SU-DHL-6 (cell line): ENCODE measurements at regions not wholly inside any gene's neighbourhood (a gene's known extent, or its start where the extent isn't known, plus 50 kb on each side); places are given as distances from the start of the nearest gene placed in this dataset.

ENCODE experiments used
- EZH2phosphoT487 ChIP-seq: fragments of 200-600 bp; sonication (generic), shearing (Covaris generic); conservative IDR thresholded peaks from 2 replicates; pipeline ENCODE4 v1.6.1; 2018; ENCODE audit warnings: mild to moderate bottlenecking, antibody characterized with exemption, low read length, moderate library complexity, mixed read lengths
- TF ChIP-seq, protein P1 (sequence below): fragments of 200-600 bp; sonication (generic); IDR thresholded peaks from one replicate; pipeline ENCODE4 v1.5.1; 2017; ENCODE audit warnings: antibody characterized with exemption, mild to moderate bottlenecking, low read length, moderate library complexity; ENCODE audit not compliant: insufficient read depth, poor library complexity, severe bottlenecking

DNA sequence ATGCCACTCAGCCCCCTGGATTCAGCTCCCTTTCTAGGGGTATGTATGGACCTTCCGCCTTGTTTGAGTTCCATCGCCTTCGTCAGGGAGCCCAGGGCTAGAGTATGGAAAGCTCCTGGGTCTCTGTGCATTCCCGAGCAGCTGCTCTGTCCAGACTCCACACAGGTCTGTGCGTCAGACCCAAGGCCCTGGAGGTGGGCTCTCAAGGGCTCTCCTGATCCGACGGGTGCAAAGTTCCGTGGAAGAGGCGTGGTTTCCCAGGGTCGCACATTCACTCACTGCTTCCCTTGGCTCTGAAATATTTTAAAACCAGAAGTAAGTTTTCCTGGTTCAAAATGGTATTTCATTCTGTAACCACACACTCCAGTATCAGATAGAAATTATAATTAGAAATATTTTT is 863.2 kb downstream of the TRIML1 start:
- TF ChIP-seq, protein P1, sequence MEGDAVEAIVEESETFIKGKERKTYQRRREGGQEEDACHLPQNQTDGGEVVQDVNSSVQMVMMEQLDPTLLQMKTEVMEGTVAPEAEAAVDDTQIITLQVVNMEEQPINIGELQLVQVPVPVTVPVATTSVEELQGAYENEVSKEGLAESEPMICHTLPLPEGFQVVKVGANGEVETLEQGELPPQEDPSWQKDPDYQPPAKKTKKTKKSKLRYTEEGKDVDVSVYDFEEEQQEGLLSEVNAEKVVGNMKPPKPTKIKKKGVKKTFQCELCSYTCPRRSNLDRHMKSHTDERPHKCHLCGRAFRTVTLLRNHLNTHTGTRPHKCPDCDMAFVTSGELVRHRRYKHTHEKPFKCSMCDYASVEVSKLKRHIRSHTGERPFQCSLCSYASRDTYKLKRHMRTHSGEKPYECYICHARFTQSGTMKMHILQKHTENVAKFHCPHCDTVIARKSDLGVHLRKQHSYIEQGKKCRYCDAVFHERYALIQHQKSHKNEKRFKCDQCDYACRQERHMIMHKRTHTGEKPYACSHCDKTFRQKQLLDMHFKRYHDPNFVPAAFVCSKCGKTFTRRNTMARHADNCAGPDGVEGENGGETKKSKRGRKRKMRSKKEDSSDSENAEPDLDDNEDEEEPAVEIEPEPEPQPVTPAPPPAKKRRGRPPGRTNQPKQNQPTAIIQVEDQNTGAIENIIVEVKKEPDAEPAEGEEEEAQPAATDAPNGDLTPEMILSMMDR: no peak
- TF ChIP-seq EZH2phosphoT487: no peak
